DMS79 (cell line): ENCODE measurements at regions not wholly inside any gene's neighbourhood (a gene's known extent, or its start where the extent isn't known, plus 50 kb on each side); places are given as distances from the start of the nearest gene placed in this dataset.

Experiments
- DNase-seq: peaks from one replicate; lab custom pipeline; 2025; lab: John Stamatoyannopoulos, UW

DNA sequence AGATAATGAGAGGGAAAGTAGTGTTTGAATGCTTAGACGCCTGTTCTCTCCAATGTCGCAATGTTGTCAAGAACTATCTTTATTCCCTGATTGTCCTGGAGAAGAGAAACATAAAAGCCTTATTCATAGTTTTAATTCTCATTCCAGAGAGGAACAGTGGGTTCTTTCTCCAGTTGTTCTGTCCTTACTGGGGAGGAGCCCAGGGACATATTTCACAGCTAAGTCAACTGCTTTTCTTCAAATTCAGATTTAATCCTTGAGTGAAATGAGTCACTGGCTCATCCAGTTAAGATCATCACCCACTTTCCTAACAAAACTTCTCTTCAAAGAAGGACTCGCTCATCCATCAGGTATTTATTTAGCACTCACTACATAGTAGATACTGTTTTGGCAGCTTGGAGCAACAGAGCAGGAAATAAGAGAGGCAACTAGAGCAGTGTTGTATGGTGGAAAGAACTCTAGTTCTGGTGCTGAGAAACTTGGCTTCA lies 365.7 kb upstream of the USP24 start:
- no peak for DNase-seq

DNA sequence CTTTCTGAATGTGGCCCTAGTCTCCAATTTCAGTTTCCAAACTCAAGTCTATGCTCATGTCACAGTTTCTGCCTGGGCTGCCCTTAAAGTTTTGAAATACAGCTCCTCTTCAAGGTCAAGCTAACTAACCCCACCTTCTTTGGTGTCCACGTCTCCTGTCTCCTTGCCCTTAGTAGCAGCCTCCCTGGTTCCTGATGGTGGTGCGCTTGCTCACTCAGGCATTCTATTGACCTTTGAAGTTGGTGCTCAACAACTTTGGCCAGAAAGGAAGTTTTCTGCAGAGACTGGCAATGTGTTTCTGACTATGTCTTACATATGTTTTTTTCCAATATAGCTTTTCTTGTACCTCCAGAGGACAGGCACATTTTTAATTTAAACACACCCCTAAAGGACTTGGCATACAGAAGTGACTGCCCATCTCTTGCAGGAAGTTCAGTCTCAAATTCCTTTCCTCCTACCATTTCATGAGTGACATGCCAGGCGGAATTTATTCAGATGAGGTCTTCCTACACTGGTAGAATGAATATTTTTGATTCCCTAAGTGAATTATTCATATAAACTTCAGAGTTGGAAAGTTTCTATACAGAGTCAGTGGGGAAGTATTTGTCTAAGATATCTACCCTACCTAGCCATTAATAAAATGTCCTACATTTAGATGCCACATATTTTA lies 364.3 kb upstream of the USP24 start:
- DNase-seq = no peak

GRCh38 chr1:55578646-55579045 lies 363.5 kb upstream of the USP24 start:
- no peak for DNase-seq

- no peak for DNase-seq
Observed at GRCh38 chr1:55575571-55576279, 360.6 kb upstream of the USP24 start.

DNA sequence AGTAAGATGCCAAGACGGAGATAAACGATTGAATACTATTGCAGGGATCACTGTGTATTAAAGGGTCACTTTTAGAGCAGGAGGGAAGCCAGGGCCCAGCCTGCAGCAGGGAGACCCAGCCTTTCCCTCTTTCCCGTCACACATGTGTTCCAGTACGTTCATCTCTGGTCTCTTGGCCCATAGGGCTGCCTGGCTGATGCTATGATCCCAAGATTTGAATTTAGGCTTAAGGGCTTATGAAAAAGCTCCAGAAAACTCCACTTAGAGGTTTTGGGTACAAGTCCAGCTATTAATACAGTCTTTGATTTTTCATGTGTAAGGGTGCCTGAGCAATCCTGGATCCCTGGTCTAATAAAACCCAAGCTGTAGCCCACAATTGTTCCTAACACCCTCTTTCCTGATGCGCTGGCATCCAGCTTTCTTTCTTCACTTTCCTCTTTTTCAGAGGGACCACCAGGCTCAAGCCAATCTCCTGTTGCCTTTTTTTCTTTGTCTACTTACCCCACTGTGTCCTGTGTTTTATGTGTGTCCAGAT lies 359.6 kb upstream of the USP24 start:
- no peak for DNase-seq

DNA sequence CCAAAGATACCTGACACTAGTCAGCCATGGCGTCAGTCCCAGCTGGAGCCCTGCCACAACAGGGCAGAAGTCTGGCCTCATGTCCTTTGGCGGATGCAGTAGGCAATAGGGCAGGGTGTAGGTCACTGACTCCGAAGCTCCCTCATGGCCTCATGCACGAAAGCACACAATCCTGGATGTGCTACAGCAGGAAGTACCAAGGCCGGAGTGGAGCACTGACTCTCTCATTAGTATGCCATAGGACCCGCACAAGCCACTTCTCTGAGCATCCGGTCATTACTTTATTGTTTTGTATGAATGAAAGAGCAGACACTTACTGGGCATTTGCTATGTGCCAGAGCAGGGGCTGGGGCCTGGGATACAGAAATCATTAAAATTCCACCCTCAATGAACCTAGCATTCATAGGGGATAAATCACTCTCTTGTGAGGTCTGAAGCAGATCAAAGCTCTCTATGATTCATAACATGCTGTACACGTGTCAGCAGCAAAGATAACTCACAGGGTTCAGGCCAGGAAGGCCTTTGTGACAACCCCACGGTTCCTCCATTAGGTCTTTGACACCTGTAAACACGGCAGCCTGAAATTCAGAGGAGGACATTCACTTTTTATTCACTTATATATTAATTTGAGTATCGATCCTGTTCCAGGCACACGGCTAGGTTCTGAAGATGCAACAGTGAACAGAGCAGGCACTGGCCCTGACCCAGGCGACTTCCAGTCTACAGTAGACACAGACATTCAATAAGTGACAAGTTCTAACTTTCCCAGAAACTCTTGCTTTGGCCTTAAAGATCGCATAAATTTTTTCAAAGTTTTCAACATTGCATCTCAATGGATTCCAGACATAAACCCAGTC lies 357.9 kb upstream of the USP24 start:
- no peak for DNase-seq

DNA sequence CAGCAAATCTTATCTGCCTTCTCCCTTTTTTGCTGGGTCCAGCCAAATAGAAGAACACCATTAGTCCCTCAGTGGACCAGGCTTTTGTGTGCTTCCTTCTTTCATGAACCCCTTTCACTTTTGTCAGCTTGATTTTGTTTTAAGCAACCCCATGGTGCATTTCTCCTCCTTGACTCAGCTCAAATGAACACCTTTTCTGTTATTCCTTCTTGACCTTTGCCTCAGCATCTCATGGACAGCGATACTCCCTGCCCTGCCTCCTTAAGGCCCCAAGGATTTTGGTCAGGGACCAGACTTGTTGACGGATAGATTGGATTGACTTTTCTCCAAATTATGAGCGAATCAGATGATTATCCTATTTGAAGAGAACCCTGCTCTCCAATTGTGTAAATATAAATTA lies 356.6 kb upstream of the USP24 start:
- DNase-seq = no peak

- no peak for DNase-seq
Observed at GRCh38 chr1:55569417-55569816, 354.3 kb upstream of the USP24 start.

GRCh38 chr1:55568732-55569131 lies 353.6 kb upstream of the USP24 start:
- DNase-seq = no peak

GRCh38 chr1:55560266-55560665 lies 345.1 kb upstream of the USP24 start:
- no peak for DNase-seq

- DNase-seq = no peak
Observed at GRCh38 chr1:55559842-55560241, 344.7 kb upstream of the USP24 start.

- DNase-seq = no peak
Observed at GRCh38 chr1:55559161-55559611, 344.0 kb upstream of the USP24 start.

- DNase-seq = no peak
Observed at GRCh38 chr1:55558515-55558914, 343.4 kb upstream of the USP24 start.

GRCh38 chr1:55555956-55556725 lies 341.0 kb upstream of the USP24 start:
- DNase-seq = no peak

DNA sequence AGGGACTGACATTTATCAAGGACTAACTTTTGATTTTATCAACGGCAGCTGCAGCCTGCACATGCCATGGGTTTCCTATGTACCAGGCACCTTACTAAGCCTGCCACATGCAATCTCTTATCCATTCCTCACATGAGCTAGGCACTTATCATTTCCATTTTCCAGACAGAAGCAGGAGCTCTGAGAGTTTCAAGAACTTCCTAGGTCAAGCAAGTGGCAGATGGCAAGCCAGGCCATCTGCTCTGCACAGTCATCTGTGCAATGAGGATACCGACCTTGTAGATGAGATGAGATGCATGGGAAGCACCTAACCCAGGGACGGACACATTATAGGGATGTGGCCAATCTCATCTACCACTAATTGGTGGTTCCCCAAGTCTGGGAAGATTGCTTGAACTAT lies 339.4 kb upstream of the USP24 start:
- no peak for DNase-seq

GRCh38 chr1:55552636-55553035 lies 337.5 kb upstream of the USP24 start:
- no peak for DNase-seq

DNA sequence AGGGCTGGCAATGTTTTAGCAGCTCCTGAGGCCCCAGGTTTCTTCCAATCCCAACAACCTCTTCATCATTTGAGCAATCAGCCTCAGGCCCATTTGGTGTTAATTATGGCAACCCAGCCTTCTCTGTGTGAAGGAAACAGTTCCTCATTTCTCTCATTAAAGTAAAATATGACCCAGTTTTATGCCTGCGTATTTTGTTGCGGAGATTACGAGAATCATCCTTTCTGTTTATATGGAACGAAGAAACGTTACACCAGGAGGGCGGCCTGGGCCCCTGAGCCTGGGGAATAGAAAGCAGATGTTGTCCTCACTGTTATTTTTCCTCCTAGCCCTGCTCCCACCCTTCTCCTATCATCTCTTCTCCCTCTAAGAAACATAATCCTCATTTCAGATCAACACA lies 332.2 kb upstream of the USP24 start:
- no peak for DNase-seq

GRCh38 chr1:55546553-55546952 lies 331.4 kb upstream of the USP24 start:
- DNase-seq = no peak

DNA sequence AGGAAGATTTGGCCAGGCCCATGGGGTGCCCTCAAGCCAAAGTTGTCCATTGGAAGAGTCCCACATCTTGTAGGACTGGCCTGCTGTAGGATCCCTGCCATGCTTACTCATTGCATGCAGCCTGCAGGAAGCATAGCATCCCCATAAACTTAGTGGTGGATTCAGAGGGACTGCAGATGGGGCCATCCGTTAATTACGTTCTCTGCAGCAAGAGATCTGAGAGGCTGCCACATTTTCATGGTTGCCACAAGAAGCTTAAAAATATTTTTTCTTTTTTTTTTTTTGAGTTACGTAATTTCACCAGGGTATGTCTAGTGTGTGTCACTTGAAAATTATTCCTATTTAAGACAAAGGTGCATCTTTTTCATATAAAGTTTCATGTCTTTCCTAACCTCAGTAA lies 329.7 kb upstream of the USP24 start:
- no peak for DNase-seq

DNA sequence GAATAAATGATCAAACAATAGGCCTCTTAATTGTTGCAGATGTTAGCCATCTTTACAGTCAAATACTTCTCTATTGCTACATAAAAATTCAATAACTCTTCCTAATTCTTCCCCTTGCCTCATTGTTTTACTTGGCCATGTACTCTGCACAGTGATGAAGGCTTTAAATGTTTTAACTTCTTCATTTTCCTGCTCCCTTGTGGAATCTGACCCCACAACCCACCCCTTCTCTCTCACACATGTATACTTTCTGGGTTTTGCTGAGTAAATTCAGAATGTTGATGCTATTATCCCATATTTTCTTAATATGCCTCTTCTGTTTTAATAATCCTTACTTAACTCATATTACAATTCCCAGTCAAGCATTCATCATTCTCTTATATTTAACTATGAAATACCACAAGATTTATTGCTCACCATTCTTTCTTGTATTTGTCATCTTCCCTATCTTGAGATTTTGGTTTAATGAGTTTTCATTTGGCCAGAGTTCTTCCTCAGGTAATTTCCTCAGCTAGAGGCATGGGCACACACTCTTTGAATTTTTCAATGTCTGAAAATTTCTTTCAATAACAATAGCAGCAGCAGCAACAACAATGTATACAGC lies 327.8 kb upstream of the USP24 start:
- no peak for DNase-seq

DNA sequence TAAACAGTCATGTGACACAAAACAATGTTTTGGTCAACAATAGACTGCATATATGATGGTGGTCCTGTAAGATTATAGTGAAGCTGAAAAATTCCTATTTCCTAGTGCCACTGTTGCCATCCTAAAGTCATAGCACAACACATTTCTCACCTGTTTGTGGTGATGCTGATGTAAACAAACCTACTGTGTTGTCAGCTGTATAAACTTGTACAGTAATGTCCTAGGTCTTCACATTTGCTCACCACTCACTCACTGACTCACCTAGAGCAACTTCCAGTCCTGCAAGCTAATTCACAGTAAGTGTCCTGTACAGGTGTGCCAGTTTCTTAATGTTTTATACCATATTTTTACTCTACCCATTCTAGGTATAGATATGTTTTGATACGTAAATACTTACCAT lies 326.1 kb upstream of the USP24 start:
- no peak for DNase-seq
